ENCODE measurements at regions not wholly inside any gene's neighbourhood (a gene's known extent, or its start where the extent isn't known, plus 50 kb on each side); places are given as distances from the start of the nearest gene placed in this dataset.

- DNase-seq (ENCODE audit: low read depth): no peak
Measured at GRCh38 chr2:39537150-39537549, 100.1 kb upstream of the MAP4K3 start.

- DNase-seq (ENCODE audit: low read depth): no peak
Measured at GRCh38 chr2:39538718-39539117, 101.6 kb upstream of the MAP4K3 start.

GRCh38 chr2:39540414-39540813 is 103.3 kb upstream of the MAP4K3 start:
- no peak for DNase-seq (ENCODE audit: low read depth)

GRCh38 chr2:39541011-39541930 is 104.2 kb upstream of the MAP4K3 start:
- no peak for DNase-seq (ENCODE audit: low read depth)

GRCh38 chr2:39542523-39542922 is 105.4 kb upstream of the MAP4K3 start:
- DNase-seq (ENCODE audit: low read depth): no peak

- DNase-seq (ENCODE audit: low read depth): no peak
Measured at GRCh38 chr2:39545957-39546356, 108.9 kb upstream of the MAP4K3 start.

- DNase-seq (ENCODE audit: low read depth): no peak
Measured at GRCh38 chr2:39546409-39546808, 109.3 kb upstream of the MAP4K3 start.

GRCh38 chr2:39546937-39547336 is 109.9 kb upstream of the MAP4K3 start:
- no peak for DNase-seq (ENCODE audit: low read depth)

- no peak for DNase-seq (ENCODE audit: low read depth)
Measured at GRCh38 chr2:39547811-39548719, 111.0 kb upstream of the MAP4K3 start.

GRCh38 chr2:39549000-39549399 is 111.9 kb upstream of the MAP4K3 start:
- DNase-seq (ENCODE audit: low read depth): no peak

GRCh38 chr2:39549718-39550464 is 112.8 kb upstream of the MAP4K3 start:
- DNase-seq (ENCODE audit: low read depth): no peak

- no peak for DNase-seq (ENCODE audit: low read depth)
Measured at GRCh38 chr2:39550701-39551285, 113.7 kb upstream of the MAP4K3 start.

- DNase-seq (ENCODE audit: low read depth): no peak
Measured at GRCh38 chr2:39558906-39559305, 106.8 kb upstream of the TMEM178A start.

- DNase-seq (ENCODE audit: low read depth): no peak
Measured at GRCh38 chr2:39563572-39563971, 102.1 kb upstream of the TMEM178A start.

GRCh38 chr2:39567507-39567906 is 98.2 kb upstream of the TMEM178A start:
- DNase-seq (ENCODE audit: low read depth): no peak

GRCh38 chr2:39568116-39568515 is 97.6 kb upstream of the TMEM178A start:
- no peak for DNase-seq (ENCODE audit: low read depth)

GRCh38 chr2:39568561-39569006 is 97.1 kb upstream of the TMEM178A start:
- no peak for DNase-seq (ENCODE audit: low read depth)

- DNase-seq (ENCODE audit: low read depth): no peak
Measured at GRCh38 chr2:39570130-39570555, 95.6 kb upstream of the TMEM178A start.

GRCh38 chr2:39570614-39571013 is 95.1 kb upstream of the TMEM178A start:
- DNase-seq (ENCODE audit: low read depth): no peak

GRCh38 chr2:39571111-39571731 is 94.5 kb upstream of the TMEM178A start:
- no peak for DNase-seq (ENCODE audit: low read depth)

- DNase-seq (ENCODE audit: low read depth): no peak
Measured at GRCh38 chr2:39573276-39573675, 92.4 kb upstream of the TMEM178A start.
